ENCODE measurements at regions not wholly inside any gene's neighbourhood (a gene's known extent, or its start where the extent isn't known, plus 50 kb on each side); places are given as distances from the start of the nearest gene placed in this dataset.

- ChIA-PET CTCF (interaction anchor here (0.7 to 2.2 kb wide), 4 partner anchors 36 to 676 kb away, joined by 3 to 9 read pairs (median 4); no protein-coding TSS in a partner anchor), POLR2A (no interaction called here)
- TF ChIP-seq CTCF (IDR thresholded peaks at IDR 0.05) (no peak), USF1 (IDR thresholded peaks at IDR 0.05; ENCODE audit: borderline replicate concordance, low read depth) (no peak), NFIC (IDR thresholded peaks at IDR 0.05; ENCODE audit: borderline replicate concordance) (no peak), JUND (IDR thresholded peaks at IDR 0.05) (no peak)
- DNase-seq, result no peak
- Histone ChIP-seq H3K27ac (ENCODE audit: low read depth in 2 of 2, low read length in 1 of 2) (no peak overlapping the region), H3K79me2 (ENCODE audit: insufficient read depth) (no peaks in the 10 kb centered on the region), H3F3A (replicated peaks; ENCODE audit: insufficient read depth) (no peaks in the 10 kb centered on the region), H3K27me3 (ENCODE audit: insufficient read depth) (no peaks in the 10 kb centered on the region), H3K9me3 (no peaks in the 10 kb centered on the region), H3K9ac (no peak overlapping the region), H3K4me2 (no peak overlapping the region), H3K4me1 (ENCODE audit: control insufficient read depth in 1 of 2, insufficient read depth in 2 of 2, low read depth in 1 of 2, low read length in 1 of 2) (peaks cover 0 to 7% of the 10 kb centered on the region in 2 experiments; a peak in 2 of 4 replicates), H4K20me1 (ENCODE audit: insufficient read depth) (no peaks in the 10 kb centered on the region), H2AFZ (ENCODE audit: low read depth) (no peak overlapping the region), H3K4me3 (ENCODE audit: low read depth in 2 of 2, low read length in 1 of 2) (no peak overlapping the region), H3K9me2 (no peaks in the 10 kb centered on the region), H3K36me3 (replicated peaks in 1 of 2; ENCODE audit: control insufficient read depth in 1 of 2, insufficient read depth in 2 of 2, low read length in 1 of 2) (no peaks in the 10 kb centered on the region)
- 65% methylated on average over 7 of the region's 7 CpGs for WGBS (ENCODE audit: low lambda C conversion rate)
These were observed 133.6 kb downstream of the NPY start for GRCh38 chr7:24417526-24418120.

GRCh38 chr7:24419077-24419476 is 135.1 kb downstream of the NPY start:
- Histone ChIP-seq H3K36me3 (replicated peaks in 1 of 2; ENCODE audit: control insufficient read depth in 1 of 2, insufficient read depth in 2 of 2, low read length in 1 of 2) (no peaks in the 10 kb centered on the region), H3K9ac (no peak overlapping the region), H3K4me1 (ENCODE audit: control insufficient read depth in 1 of 2, insufficient read depth in 2 of 2, low read depth in 1 of 2, low read length in 1 of 2) (peaks cover 0 to 9% of the 10 kb centered on the region in 2 experiments; a peak in 2 of 4 replicates), H3K79me2 (ENCODE audit: insufficient read depth) (no peaks in the 10 kb centered on the region), H3K9me2 (no peaks in the 10 kb centered on the region), H3K9me3 (no peaks in the 10 kb centered on the region), H3K27me3 (ENCODE audit: insufficient read depth) (no peaks in the 10 kb centered on the region), H3K4me3 (ENCODE audit: low read depth in 2 of 2, low read length in 1 of 2) (no peak overlapping the region), H3K27ac (ENCODE audit: low read depth in 2 of 2, low read length in 1 of 2) (no peak overlapping the region), H4K20me1 (ENCODE audit: insufficient read depth) (no peaks in the 10 kb centered on the region), H3F3A (replicated peaks; ENCODE audit: insufficient read depth) (no peaks in the 10 kb centered on the region), H3K4me2 (no peak overlapping the region), H2AFZ (ENCODE audit: low read depth) (no peak overlapping the region)
- ChIA-PET CTCF (interaction anchor here (0.8 to 1.0 kb wide), 2 partner anchors 266 to 675 kb away, joined by 3 to 4 read pairs; no protein-coding TSS in a partner anchor), POLR2A (no interaction called here)
- peak; percentile 32 for DNase-seq
- TF ChIP-seq USF1 (IDR thresholded peaks at IDR 0.05; ENCODE audit: borderline replicate concordance, low read depth) (peak; percentile 89), SIN3A (IDR thresholded peaks at IDR 0.05; ENCODE audit: borderline replicate concordance, low read depth, low read length) (no peak)
- WGBS (ENCODE audit: low lambda C conversion rate), result 59% methylated on average over 2 of the region's 2 CpGs

GRCh38 chr7:24419511-24419910 is 135.5 kb downstream of the NPY start:
- DNase-seq, result no peak
- Histone ChIP-seq H3F3A (replicated peaks; ENCODE audit: insufficient read depth) (no peaks in the 10 kb centered on the region), H2AFZ (ENCODE audit: low read depth) (no peak overlapping the region), H3K27me3 (ENCODE audit: insufficient read depth) (no peaks in the 10 kb centered on the region), H3K4me3 (ENCODE audit: low read depth in 2 of 2, low read length in 1 of 2) (no peak overlapping the region), H3K9me2 (no peaks in the 10 kb centered on the region), H3K36me3 (replicated peaks in 1 of 2; ENCODE audit: control insufficient read depth in 1 of 2, insufficient read depth in 2 of 2, low read length in 1 of 2) (no peaks in the 10 kb centered on the region), H3K4me2 (no peak overlapping the region), H3K27ac (ENCODE audit: low read depth in 2 of 2, low read length in 1 of 2) (no peak overlapping the region), H3K9ac (no peak overlapping the region), H3K4me1 (ENCODE audit: control insufficient read depth in 1 of 2, insufficient read depth in 2 of 2, low read depth in 1 of 2, low read length in 1 of 2) (peaks cover 0 to 9% of the 10 kb centered on the region in 2 experiments; a peak in 2 of 4 replicates), H4K20me1 (ENCODE audit: insufficient read depth) (no peaks in the 10 kb centered on the region), H3K79me2 (ENCODE audit: insufficient read depth) (no peaks in the 10 kb centered on the region), H3K9me3 (no peaks in the 10 kb centered on the region)
- ChIA-PET CTCF (interaction anchor here (0.8 kb wide), 1 partner anchor 674 kb away, joined by 4 read pairs; no protein-coding TSS in a partner anchor), POLR2A (no interaction called here)
- TF ChIP-seq USF2 (IDR thresholded peaks at IDR 0.05; ENCODE audit: borderline replicate concordance, low read depth, low read length), result no peak
- no peak for TF ChIP-seq TEAD4 (IDR thresholded peaks at IDR 0.05; ENCODE audit: borderline replicate concordance, insufficient read depth)

Data from SK-N-SH (cell line).